ENCODE measurements at regions not wholly inside any gene's neighbourhood (a gene's known extent, or its start where the extent isn't known, plus 50 kb on each side); places are given as distances from the start of the nearest gene placed in this dataset.
A peak's percentile ranks its signal among the peaks of the same experiment; 100 is the strongest.
"Not testable (repeated sequence)": the region's sequence is repeated elsewhere in the genome, so short reads cannot be mapped to it uniquely, and the experiment has no call there.

DNA sequence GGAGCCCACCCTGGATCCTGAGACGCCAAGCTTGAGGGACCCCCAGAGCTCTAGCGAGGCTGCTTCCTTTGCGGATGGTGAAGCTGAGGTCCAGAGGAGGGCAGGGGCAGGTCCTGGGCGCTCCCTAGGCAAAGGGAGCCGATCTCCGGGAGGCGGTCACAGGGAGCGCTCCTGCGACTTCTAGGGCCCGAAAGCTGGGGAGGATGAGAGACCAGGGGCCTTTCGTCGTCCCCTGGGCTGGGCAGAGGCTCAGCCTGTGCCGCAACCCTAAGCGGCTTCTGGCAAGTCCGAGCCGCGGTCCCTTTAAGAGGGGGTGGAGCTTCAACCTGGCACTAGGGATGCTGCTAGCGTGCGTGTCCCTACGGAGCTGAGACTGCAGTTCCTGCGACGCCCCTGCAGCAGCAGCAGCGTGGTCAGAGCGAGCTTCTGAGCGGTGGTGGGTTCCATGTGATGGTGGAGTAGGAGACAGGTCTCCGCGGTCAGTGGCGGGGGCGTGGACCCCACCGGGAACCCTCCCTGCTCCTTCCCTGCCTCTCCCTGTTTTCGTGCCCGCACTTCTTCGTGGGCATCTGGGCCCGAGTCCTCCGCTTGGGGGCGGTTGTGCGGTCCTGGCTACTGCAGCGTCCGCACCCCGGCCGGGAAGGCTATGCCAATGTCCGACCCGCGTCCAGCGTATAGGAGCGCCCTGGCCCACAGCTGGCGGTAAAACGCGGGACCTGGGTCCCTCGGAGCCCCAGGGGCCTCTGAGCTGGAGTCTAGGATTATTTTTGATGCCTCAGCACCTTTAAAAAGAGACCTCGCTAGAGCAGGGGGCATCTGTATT, 154.6 kb downstream of the CCDC74A start:
- peak overlapping the region; percentile 78 for H3K27ac Mint-ChIP-seq
- CTCF ChIA-PET: interaction anchor here (1.3 to 2.6 kb wide), 4 partner anchors 9 to 528 kb away, joined by 3 to 38 read pairs (median 8); no protein-coding TSS in a partner anchor
- peaks cover 7% of the 10 kb centered on the region for H3K27me3 Mint-ChIP-seq (ENCODE audit: low read depth)
- ATAC-seq: peak; percentile 100
- H3K4me1 Mint-ChIP-seq (ENCODE audit: low read depth): peaks cover 39% of the 10 kb centered on the region
- POLR2A ChIA-PET: interaction anchor here (0.7 kb wide), 1 partner anchor 8 kb away, joined by 3 read pairs; no protein-coding TSS in a partner anchor
- DNase-seq: peak; percentile 83
- peak overlapping the region; percentile 81 for H3K4me3 Mint-ChIP-seq
- no peaks in the 10 kb centered on the region for H3K36me3 Mint-ChIP-seq (ENCODE audit: low read depth)
- no peaks in the 10 kb centered on the region for H3K9me3 Mint-ChIP-seq (ENCODE audit: insufficient read depth)

DNA sequence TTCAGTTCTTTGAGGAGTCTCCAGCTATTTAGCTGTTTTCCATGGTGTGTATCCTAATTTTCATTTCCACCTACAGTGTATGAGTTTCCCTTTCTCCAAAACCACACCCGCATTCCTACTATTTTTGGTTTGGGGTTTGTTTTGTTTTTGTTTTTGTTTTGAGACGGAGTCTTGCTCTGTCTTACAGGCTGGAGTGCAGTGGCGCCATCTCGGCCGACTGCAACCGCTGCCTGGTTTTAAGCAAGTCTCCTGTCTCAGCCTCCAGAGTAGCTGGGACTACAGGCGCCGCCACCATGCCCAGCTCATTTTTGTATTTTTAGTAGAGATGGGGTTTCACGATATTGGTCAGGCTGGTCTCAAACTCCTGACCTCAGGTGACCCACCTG, 155.2 kb downstream of the CCDC74A start:
- Mint-ChIP-seq H3K4me1 (ENCODE audit: low read depth) (peaks cover 39% of the 10 kb centered on the region), H3K27ac (peak overlapping the region; percentile 65), H3K4me3 (peak overlapping the region; percentile 81)
- POLR2A ChIA-PET: interaction anchor here (0.7 kb wide), 1 partner anchor 9 kb away, joined by 3 read pairs; no protein-coding TSS in a partner anchor
- not testable (repeated sequence) for H3K9me3 Mint-ChIP-seq (ENCODE audit: insufficient read depth); H3K27me3 Mint-ChIP-seq (ENCODE audit: low read depth); H3K36me3 Mint-ChIP-seq (ENCODE audit: low read depth)
- ATAC-seq (peak; percentile 18), DNase-seq (peak; percentile 36)
- CTCF ChIA-PET: interaction anchor here (1.3 to 2.6 kb wide), 4 partner anchors 10 to 529 kb away, joined by 3 to 38 read pairs (median 8); no protein-coding TSS in a partner anchor

DNA sequence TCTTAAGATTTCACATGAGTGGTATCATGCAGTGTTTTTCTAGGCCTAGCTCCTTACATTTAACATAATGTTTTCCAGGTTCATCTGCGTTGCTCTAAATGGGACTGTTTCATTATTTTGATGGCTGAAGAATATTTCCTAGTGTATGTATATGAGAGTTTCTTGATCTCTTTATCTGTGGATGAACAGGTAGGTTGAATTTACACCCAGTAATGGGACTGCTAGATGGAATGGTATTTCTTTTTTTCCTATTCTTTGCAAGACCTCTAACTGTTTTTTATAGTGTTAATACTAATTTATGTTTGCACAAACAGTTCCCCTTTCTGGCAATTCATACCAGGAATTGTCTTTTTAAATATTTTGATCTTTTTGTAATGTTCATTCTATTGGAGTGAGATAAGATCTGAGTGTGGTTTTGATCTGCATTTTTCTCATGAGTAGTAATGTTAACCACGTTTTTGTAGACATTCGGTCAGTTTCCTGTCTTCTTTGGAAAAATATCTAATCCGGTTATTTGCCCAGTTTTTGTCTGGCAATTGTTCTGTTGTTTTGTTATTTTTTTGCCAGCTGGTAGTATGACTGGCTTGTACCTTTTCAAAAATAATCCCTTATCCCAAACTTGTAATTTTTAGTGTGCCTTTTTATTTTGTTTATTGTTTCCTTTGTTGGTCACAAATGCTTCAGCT, 157.1 kb downstream of the CCDC74A start:
- Mint-ChIP-seq H3K36me3 (ENCODE audit: low read depth) (peaks cover 14% of the 10 kb centered on the region), H3K4me1 (ENCODE audit: low read depth) (peaks cover 39% of the 10 kb centered on the region)
- DNase-seq; ATAC-seq; H3K27ac Mint-ChIP-seq; POLR2A ChIA-PET; H3K9me3 Mint-ChIP-seq (ENCODE audit: insufficient read depth); H3K4me3 Mint-ChIP-seq; H3K27me3 Mint-ChIP-seq (ENCODE audit: low read depth): not testable (repeated sequence)
- CTCF ChIA-PET: interaction anchor here (1.7 kb wide), 1 partner anchor 11 kb away, joined by 5 read pairs; no protein-coding TSS in a partner anchor

DNA sequence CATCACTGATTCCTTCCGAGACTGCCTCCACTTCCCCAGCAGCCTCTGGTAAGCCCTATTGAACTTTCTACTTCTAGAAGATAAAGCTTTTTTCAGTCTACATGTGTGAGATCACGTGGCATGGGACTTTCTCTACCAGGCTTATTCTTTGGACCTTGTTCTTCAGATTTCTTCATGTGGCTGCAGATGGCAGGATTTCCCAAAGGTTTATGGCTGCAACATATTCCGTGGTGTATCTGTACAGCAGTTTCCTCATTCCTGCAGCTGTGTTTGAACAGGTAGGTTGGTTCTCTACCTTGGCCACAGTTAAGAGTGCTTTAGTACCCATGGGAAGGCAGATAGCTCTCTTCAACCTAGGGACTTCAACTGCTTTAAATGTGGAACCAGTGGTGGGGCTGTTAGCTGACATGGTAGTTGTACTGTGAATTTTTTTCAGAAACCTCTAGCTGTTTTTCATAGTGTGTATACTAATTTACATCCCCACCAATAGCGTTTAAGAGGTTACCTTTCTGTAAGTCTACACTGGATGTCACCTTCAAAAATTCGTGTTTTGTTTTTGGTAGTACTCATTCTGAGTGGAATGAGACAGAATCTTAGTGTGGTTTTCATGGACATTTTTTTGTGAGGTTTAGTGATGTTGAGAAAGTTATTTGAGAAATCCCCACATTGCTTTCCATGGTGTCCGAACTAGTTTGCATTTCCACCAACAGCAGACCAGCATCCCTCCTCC, 158.6 kb downstream of the CCDC74A start:
- H3K27ac Mint-ChIP-seq; H3K4me3 Mint-ChIP-seq; POLR2A ChIA-PET; ATAC-seq; H3K9me3 Mint-ChIP-seq (ENCODE audit: insufficient read depth); DNase-seq; H3K27me3 Mint-ChIP-seq (ENCODE audit: low read depth): not testable (repeated sequence)
- H3K36me3 Mint-ChIP-seq (ENCODE audit: low read depth): peaks cover 25% of the 10 kb centered on the region
- CTCF ChIA-PET: interaction anchor here (1.1 to 1.7 kb wide), 2 partner anchors 13 to 15 kb away, joined by 3 to 5 read pairs; no protein-coding TSS in a partner anchor
- H3K4me1 Mint-ChIP-seq (ENCODE audit: low read depth): peaks cover 30% of the 10 kb centered on the region

DNA sequence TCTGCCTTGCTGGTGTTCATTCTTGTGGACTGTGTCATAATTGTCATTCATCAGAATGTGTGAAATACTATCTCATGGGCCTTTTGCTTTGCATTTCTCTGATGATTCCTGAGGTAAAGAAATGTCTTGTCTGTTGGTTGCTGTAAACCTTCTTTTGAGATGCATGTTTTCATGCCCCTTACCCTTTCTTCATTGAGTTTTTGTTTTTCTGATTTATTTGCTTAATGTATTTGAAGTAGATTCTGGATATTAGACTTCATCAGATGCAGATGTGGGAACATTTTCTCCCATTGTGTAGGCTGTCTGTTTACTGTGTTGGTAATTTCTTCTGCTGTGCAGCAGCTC, 159.2 kb downstream of the CCDC74A start:
- H3K27me3 Mint-ChIP-seq (ENCODE audit: low read depth); ATAC-seq; H3K4me3 Mint-ChIP-seq; DNase-seq; CTCF ChIA-PET; H3K27ac Mint-ChIP-seq; POLR2A ChIA-PET; H3K9me3 Mint-ChIP-seq (ENCODE audit: insufficient read depth): not testable (repeated sequence)
- H3K36me3 Mint-ChIP-seq (ENCODE audit: low read depth): peaks cover 25% of the 10 kb centered on the region
- peaks cover 27% of the 10 kb centered on the region for H3K4me1 Mint-ChIP-seq (ENCODE audit: low read depth)

DNA sequence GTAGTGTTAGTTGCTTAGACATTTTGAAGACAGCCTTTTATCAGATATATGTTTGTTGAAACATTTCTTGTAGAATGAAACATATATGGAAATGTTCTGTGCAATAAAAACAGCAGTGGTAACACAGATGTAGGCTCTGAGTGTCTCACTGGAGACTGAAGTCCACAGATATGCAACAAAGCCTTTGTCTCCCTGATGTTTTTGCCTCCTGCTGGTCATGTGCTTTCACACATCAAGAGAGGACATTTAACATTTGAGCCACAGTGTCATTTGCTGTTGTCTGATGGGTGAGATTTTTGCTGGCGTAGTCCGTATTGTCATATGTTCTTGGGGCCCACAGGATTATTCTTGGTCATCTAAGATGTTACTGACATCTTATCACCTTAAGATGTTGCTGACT, 161.4 kb downstream of the CCDC74A start:
- H3K4me1 Mint-ChIP-seq (ENCODE audit: low read depth): peaks cover 13% of the 10 kb centered on the region
- H3K9me3 Mint-ChIP-seq (ENCODE audit: insufficient read depth); H3K4me3 Mint-ChIP-seq; H3K27ac Mint-ChIP-seq; POLR2A ChIA-PET; H3K27me3 Mint-ChIP-seq (ENCODE audit: low read depth); CTCF ChIA-PET; ATAC-seq; DNase-seq: not testable (repeated sequence)
- peaks cover 25% of the 10 kb centered on the region for H3K36me3 Mint-ChIP-seq (ENCODE audit: low read depth)

DNA sequence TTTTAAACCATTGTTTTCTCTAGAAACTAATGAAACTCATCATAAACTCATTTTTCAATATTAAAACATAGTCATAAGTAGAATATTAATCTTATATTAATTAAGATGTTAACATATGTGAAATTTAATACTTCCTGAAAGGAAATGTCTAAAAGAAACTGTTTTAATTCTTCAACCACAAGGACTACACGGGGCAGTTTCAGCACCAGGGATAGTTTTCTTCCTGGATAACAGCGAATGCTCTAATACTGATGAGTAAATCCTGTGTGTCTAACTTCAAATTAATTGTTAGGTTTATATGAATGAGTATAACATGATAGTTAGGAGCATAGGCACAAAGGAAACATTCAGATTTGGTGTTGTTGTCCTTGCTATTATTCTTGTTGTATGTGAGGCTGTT, 183.6 kb downstream of the CCDC74A start:
- CTCF ChIA-PET; POLR2A ChIA-PET; ATAC-seq; H3K4me1 Mint-ChIP-seq (ENCODE audit: low read depth); H3K4me3 Mint-ChIP-seq; H3K9me3 Mint-ChIP-seq (ENCODE audit: insufficient read depth); DNase-seq; H3K36me3 Mint-ChIP-seq (ENCODE audit: low read depth); H3K27ac Mint-ChIP-seq; H3K27me3 Mint-ChIP-seq (ENCODE audit: low read depth): not testable (repeated sequence)

DNA sequence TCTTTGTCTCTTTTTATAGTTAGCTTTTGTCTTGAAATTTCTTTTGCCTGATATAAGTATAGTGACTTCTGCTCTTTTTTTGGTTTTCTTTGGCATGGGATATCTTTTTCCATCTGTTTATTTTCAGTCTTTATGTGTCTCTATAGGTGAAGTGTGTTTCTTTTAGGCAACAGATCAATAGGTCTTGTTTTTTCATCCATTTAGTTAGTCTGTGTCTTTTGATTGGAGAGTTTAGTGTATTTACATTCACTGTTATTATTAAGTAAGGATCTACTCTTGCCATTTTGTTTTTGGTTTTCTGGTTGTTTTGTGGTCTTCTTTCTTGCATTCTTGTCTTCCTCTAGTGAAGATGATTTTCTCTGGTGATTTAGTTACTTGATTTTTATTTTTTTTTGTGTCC, 190.2 kb downstream of the CCDC74A start:
- ATAC-seq; H3K27ac Mint-ChIP-seq; H3K4me1 Mint-ChIP-seq (ENCODE audit: low read depth); POLR2A ChIA-PET; H3K9me3 Mint-ChIP-seq (ENCODE audit: insufficient read depth); H3K27me3 Mint-ChIP-seq (ENCODE audit: low read depth); H3K36me3 Mint-ChIP-seq (ENCODE audit: low read depth); DNase-seq; CTCF ChIA-PET; H3K4me3 Mint-ChIP-seq: not testable (repeated sequence)

DNA sequence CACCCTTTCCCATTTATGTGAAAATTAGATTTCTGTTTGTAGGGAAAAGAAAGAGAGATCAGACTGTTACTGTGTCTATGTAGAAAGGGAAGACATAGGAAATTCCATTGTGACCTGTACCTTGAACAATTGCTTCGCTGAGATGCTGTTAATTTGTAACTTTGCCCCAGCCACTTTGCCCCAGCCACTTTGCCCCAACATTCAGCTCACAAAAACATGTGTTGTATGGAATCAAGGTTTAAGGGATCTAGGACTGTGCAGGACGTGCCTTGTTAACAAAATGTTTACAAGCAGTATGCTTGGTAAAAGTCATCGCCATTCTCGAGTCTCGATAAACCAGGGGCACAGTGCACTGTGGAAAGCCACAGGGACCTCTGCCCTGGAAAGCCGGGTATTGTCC, 193.5 kb downstream of the CCDC74A start:
- H3K4me1 Mint-ChIP-seq (ENCODE audit: low read depth); H3K27ac Mint-ChIP-seq; H3K27me3 Mint-ChIP-seq (ENCODE audit: low read depth); POLR2A ChIA-PET; H3K9me3 Mint-ChIP-seq (ENCODE audit: insufficient read depth); DNase-seq; CTCF ChIA-PET; H3K36me3 Mint-ChIP-seq (ENCODE audit: low read depth); ATAC-seq; H3K4me3 Mint-ChIP-seq: not testable (repeated sequence)

DNA sequence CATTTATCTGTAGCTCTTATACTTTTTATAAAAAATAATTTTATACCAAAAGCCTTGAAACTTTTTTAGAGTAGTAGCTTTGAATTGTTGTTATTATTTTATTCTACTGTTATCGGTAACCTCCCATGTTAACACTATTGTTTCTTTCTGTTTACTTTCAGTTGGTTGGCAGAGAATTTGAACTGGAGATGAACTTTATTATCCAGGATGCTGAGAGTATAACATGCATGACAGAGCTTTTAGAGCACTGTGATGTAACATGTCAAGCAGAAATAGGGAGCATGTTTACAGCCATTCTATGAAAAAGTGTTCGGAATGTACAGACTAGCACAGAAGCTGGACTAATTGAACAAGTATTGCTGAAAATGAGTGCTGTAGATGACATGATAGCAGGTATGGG, 194.6 kb downstream of the CCDC74A start:
- H3K9me3 Mint-ChIP-seq (ENCODE audit: insufficient read depth); H3K4me1 Mint-ChIP-seq (ENCODE audit: low read depth); DNase-seq; POLR2A ChIA-PET; H3K4me3 Mint-ChIP-seq; ATAC-seq; H3K27ac Mint-ChIP-seq; CTCF ChIA-PET; H3K27me3 Mint-ChIP-seq (ENCODE audit: low read depth); H3K36me3 Mint-ChIP-seq (ENCODE audit: low read depth): not testable (repeated sequence)

DNA sequence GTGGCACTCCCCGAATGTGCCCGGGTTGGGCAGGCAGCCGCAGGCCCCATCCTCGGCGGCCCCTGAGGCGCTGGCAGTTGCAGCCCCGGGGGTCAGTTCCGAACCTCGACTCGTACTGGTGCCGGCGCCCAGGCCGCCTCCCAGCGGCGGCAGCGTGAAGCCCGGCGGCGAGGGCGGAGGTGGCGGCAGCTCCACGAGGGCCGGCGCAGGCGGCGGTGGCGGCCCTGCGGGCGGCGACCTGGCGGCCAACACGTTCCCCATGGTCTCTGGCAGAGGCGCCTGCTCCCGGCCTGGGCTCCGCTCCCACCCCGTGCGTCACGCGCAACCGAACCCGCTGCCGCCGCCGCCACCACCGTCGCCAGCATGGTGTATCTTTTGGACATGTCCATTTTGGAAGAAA, 196.3 kb downstream of the CCDC74A start:
- no peaks in the 10 kb centered on the region for H3K36me3 Mint-ChIP-seq (ENCODE audit: low read depth)
- POLR2A ChIA-PET: no interaction called here
- H3K27ac Mint-ChIP-seq: no peak overlapping the region
- ATAC-seq: no peak
- DNase-seq: no peak
- H3K4me1 Mint-ChIP-seq (ENCODE audit: low read depth): no peaks in the 10 kb centered on the region
- no peak overlapping the region for H3K4me3 Mint-ChIP-seq
- H3K27me3 Mint-ChIP-seq (ENCODE audit: low read depth): no peaks in the 10 kb centered on the region
- no peaks in the 10 kb centered on the region for H3K9me3 Mint-ChIP-seq (ENCODE audit: insufficient read depth)
- CTCF ChIA-PET: interaction anchor here (1.3 kb wide), 1 partner anchor 51 kb away, joined by 3 read pairs; no protein-coding TSS in a partner anchor

DNA sequence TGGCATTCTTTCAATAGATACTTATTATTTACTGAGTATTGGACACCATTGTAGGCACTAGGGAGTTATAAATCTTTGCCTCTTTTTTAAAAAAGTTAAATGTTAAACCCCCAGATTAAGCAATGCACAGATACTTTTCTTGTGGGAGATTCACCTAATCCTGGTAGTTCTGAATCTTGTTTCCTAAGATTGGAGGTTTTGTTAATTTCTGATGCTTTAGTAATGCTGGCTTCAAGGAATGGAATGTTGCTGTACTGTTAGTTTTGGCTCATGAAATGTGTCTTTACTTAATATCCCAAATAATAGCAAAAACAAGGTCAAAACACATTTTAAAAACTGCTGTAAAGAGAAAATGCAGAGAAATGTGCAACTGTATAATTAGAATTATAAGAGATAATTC, 200.8 kb downstream of the CCDC74A start:
- ATAC-seq; H3K36me3 Mint-ChIP-seq (ENCODE audit: low read depth); CTCF ChIA-PET; H3K4me3 Mint-ChIP-seq; H3K27ac Mint-ChIP-seq; H3K9me3 Mint-ChIP-seq (ENCODE audit: insufficient read depth); POLR2A ChIA-PET; H3K27me3 Mint-ChIP-seq (ENCODE audit: low read depth); DNase-seq; H3K4me1 Mint-ChIP-seq (ENCODE audit: low read depth): not testable (repeated sequence)

Data from activated CD8-positive, alpha-beta T cell treated with anti-CD3 and anti-CD28 coated beads, Interleukin-2, amount 10 ng/mL, durations not matched to agents 7 days and 5 days (primary cell).